ENCODE measurements at regions not wholly inside any gene's neighbourhood (a gene's known extent, or its start where the extent isn't known, plus 50 kb on each side); places are given as distances from the start of the nearest gene placed in this dataset.
"Not testable (repeated sequence)": the region's sequence is repeated elsewhere in the genome, so short reads cannot be mapped to it uniquely, and the experiment has no call there.

- DNase-seq (ENCODE audit: extremely low spot score in 2 of 2) = no peak
- H3K4me1 ChIP-seq = no peaks in the 10 kb centered on the region
- TF ChIP-seq CTCF (IDR thresholded peaks at IDR 0.05) = no peak
- TF ChIP-seq POLR2A (IDR thresholded peaks at IDR 0.05) = no peak
- TF ChIP-seq POLR2AphosphoS5 (IDR thresholded peaks at IDR 0.05; ENCODE audit: insufficient read depth in 1 of 2, low read depth in 1 of 2) = no peak
- H3K27me3 ChIP-seq = no peaks in the 10 kb centered on the region
- no peaks in the 10 kb centered on the region for H3K9me3 ChIP-seq
- H3K27ac ChIP-seq = no peak overlapping the region
- intact Hi-C loops (cut with DNase I) = no loop called here
- no peak overlapping the region for H3K4me3 ChIP-seq
- H3K36me3 ChIP-seq = no peaks in the 10 kb centered on the region
Measured at GRCh38 chr5:17373406-17373805, 124.6 kb upstream of the TAF11L2 start.

- no peak for DNase-seq (ENCODE audit: extremely low spot score in 2 of 2)
- intact Hi-C loops (cut with DNase I) = no loop called here
- Histone ChIP-seq H3K27me3 (no peaks in the 10 kb centered on the region), H3K4me3 (no peak overlapping the region), H3K36me3 (no peaks in the 10 kb centered on the region), H3K27ac (no peak overlapping the region), H3K9me3 (no peaks in the 10 kb centered on the region), H3K4me1 (no peaks in the 10 kb centered on the region)
- TF ChIP-seq POLR2A (IDR thresholded peaks at IDR 0.05) (no peak), POLR2AphosphoS5 (IDR thresholded peaks at IDR 0.05; ENCODE audit: insufficient read depth in 1 of 2, low read depth in 1 of 2) (no peak), CTCF (IDR thresholded peaks at IDR 0.05) (no peak)
Measured at GRCh38 chr5:17373814-17374556, 124.0 kb upstream of the TAF11L2 start.

GRCh38 chr5:17374973-17375742 lies 122.9 kb upstream of the TAF11L2 start:
- no peak for DNase-seq (ENCODE audit: extremely low spot score in 2 of 2)
- Histone ChIP-seq H3K27me3 (no peaks in the 10 kb centered on the region), H3K9me3 (no peaks in the 10 kb centered on the region), H3K36me3 (no peaks in the 10 kb centered on the region), H3K4me1 (no peaks in the 10 kb centered on the region), H3K4me3 (no peak overlapping the region), H3K27ac (no peak overlapping the region)
- intact Hi-C loops (cut with DNase I) = no loop called here
- TF ChIP-seq CTCF (IDR thresholded peaks at IDR 0.05) (no peak), POLR2AphosphoS5 (IDR thresholded peaks at IDR 0.05; ENCODE audit: insufficient read depth in 1 of 2, low read depth in 1 of 2) (no peak), POLR2A (IDR thresholded peaks at IDR 0.05) (no peak)

- DNase-seq (ENCODE audit: extremely low spot score in 2 of 2); intact Hi-C loops (cut with DNase I); H3K4me3 ChIP-seq; H3K27ac ChIP-seq; H3K4me1 ChIP-seq; H3K9me3 ChIP-seq; H3K27me3 ChIP-seq; H3K36me3 ChIP-seq: not testable (repeated sequence)
Measured at GRCh38 chr5:17375886-17376285, 122.1 kb upstream of the TAF11L2 start.

- intact Hi-C loops (cut with DNase I) = no loop called here
- Histone ChIP-seq H3K4me1 (no peaks in the 10 kb centered on the region), H3K27ac (peak overlapping the region; percentile 60), H3K9me3 (no peaks in the 10 kb centered on the region), H3K36me3 (no peaks in the 10 kb centered on the region), H3K4me3 (no peak overlapping the region), H3K27me3 (no peaks in the 10 kb centered on the region)
- no peak for DNase-seq (ENCODE audit: extremely low spot score in 2 of 2)
- TF ChIP-seq POLR2AphosphoS5 (IDR thresholded peaks at IDR 0.05; ENCODE audit: insufficient read depth in 1 of 2, low read depth in 1 of 2) = peak in 1 of 2 donors; percentile 21
- TF ChIP-seq CTCF (IDR thresholded peaks at IDR 0.05) = no peak
- no peak for TF ChIP-seq POLR2A (IDR thresholded peaks at IDR 0.05)
Measured at GRCh38 chr5:17378346-17378997, 119.6 kb upstream of the TAF11L2 start.
